Effector CD4-positive, alpha-beta T cell (primary cell): ENCODE measurements at regions not wholly inside any gene's neighbourhood (a gene's known extent, or its start where the extent isn't known, plus 50 kb on each side); places are given as distances from the start of the nearest gene placed in this dataset.

Source experiments
- DNase-seq: peaks from one replicate; pipeline ENCODE4 v3.0.0-alpha.2; 2020

GRCh38 chr2:9077691-9078090, 74.2 kb upstream of the MBOAT2 start:
- DNase-seq: no peak

GRCh38 chr2:9076755-9077154, 73.3 kb upstream of the MBOAT2 start:
- no peak for DNase-seq

- DNase-seq: no peak
These were observed 72.7 kb upstream of the MBOAT2 start for GRCh38 chr2:9076210-9076609.

GRCh38 chr2:9074930-9075329, 71.4 kb upstream of the MBOAT2 start:
- no peak for DNase-seq

- DNase-seq: no peak
These were observed 68.2 kb upstream of the MBOAT2 start for GRCh38 chr2:9071584-9072124.

GRCh38 chr2:9071032-9071431, 67.5 kb upstream of the MBOAT2 start:
- DNase-seq: no peak

GRCh38 chr2:9069543-9069942, 66.1 kb upstream of the MBOAT2 start:
- no peak for DNase-seq

- DNase-seq: no peak
These were observed 62.4 kb upstream of the MBOAT2 start for GRCh38 chr2:9065901-9066300.

GRCh38 chr2:9063023-9063606, 59.6 kb upstream of the MBOAT2 start:
- DNase-seq: no peak

- DNase-seq: no peak
These were observed 57.3 kb upstream of the MBOAT2 start for GRCh38 chr2:9060819-9061218.

GRCh38 chr2:9057939-9058761, 54.7 kb upstream of the MBOAT2 start:
- DNase-seq: no peak

- DNase-seq: no peak
These were observed 52.0 kb upstream of the MBOAT2 start for GRCh38 chr2:9055471-9055870.

- DNase-seq: no peak
These were observed 50.0 kb upstream of the MBOAT2 start for GRCh38 chr2:9053534-9053931.
